Lung (tissue), 11 donors: ENCODE measurements at regions not wholly inside any gene's neighbourhood (a gene's known extent, or its start where the extent isn't known, plus 50 kb on each side); places are given as distances from the start of the nearest gene placed in this dataset.

Source experiments
- ATAC-seq: fragments of 200-7000 bp; cut with Tn5 transposase; one replicate; pipeline ENCODE4 v1.9.1; 2020; ENCODE audit warnings: moderate number of reproducible peaks; ENCODE audit not compliant: insufficient read depth, low FRiP score
- DNase-seq, 3 donors: peaks; one replicate each; pipeline ENCODE4 v3.0.0-alpha.2; 2013 to 2017
- H3K27ac ChIP-seq, 2 donors: one replicate each; pipeline ENCODE4 v1.5.1; 2013; ENCODE audit warnings: mild to moderate bottlenecking in 2 of 2, moderate library complexity in 2 of 2, control low read depth in 1 of 2, inconsistent platforms in 1 of 2, low read depth in 1 of 2, low read length in 1 of 2
- H3K27me3 ChIP-seq, 3 donors: one replicate each; pipeline ENCODE4 v1.5.1; 2013; ENCODE audit warnings: low read length in 2 of 3; ENCODE audit not compliant: control insufficient read depth in 3 of 3, insufficient read depth in 3 of 3
- H3K36me3 ChIP-seq, 4 donors: one replicate each; pipeline ENCODE4 v1.5.1; 2013; ENCODE audit warnings: low read length in 4 of 4, mild to moderate bottlenecking in 1 of 4, moderate library complexity in 1 of 4; ENCODE audit not compliant: control insufficient read depth in 4 of 4, insufficient read depth in 4 of 4
- H3K4me1 ChIP-seq, 5 donors: one replicate each; pipeline ENCODE4 v1.5.1; 2013; ENCODE audit warnings: low read length in 5 of 5, mild to moderate bottlenecking in 2 of 5, moderate library complexity in 1 of 5; ENCODE audit not compliant: control insufficient read depth in 5 of 5, insufficient read depth in 5 of 5
- H3K4me3 ChIP-seq: one replicate; pipeline ENCODE4 v1.5.1; 2013; ENCODE audit warnings: mild to moderate bottlenecking, control low read depth, moderate library complexity
- H3K9ac ChIP-seq, 2 donors: one replicate each; pipeline ENCODE4 v1.5.1; 2013; ENCODE audit warnings: low read length in 2 of 2, control low read depth in 1 of 2; ENCODE audit not compliant: insufficient read depth in 1 of 2
- H3K9me3 ChIP-seq, 4 donors: one replicate each; pipeline ENCODE4 v1.5.1; 2013; ENCODE audit warnings: low read length in 3 of 4, mild to moderate bottlenecking in 1 of 4, moderate library complexity in 1 of 4; ENCODE audit not compliant: control insufficient read depth in 4 of 4, insufficient read depth in 3 of 4
- CTCF ChIP-seq: IDR thresholded peaks from 2 replicates; pipeline ENCODE4 v1.5.1; 2012; ENCODE audit warnings: mild to moderate bottlenecking; ENCODE audit errors: control extremely low read depth, extremely low read depth
- WGBS, 2 donors: extraction: QIAGEN DNeasy Blood & Tissue Kit; methylation state at CpG; one replicate each; pipeline ENCODE4 v1.1.7; 2013; 5-methylcytosine and 5-hydroxymethylcytosine counted together
- donor health status: control.
- donor health status: control.
- donor health status: Bipolar disorder and iron deficiency.
- donor health status: healthy.
- donor health status: DM: yes; HTN: yes; CAD: no.

GRCh38 chr20:52313341-52313963 lies 121.9 kb upstream of the ZFP64 start:
- Histone ChIP-seq H3K36me3 (no peaks in the 10 kb centered on the region), H3K4me3 (no peak overlapping the region), H3K9me3 (peaks cover 0 to 3% (median 0%) of the 10 kb centered on the region in 4 donors), H3K9ac (no peak overlapping the region), H3K4me1 (peaks cover 0 to 16% (median 0%) of the 10 kb centered on the region in 5 donors), H3K27ac (no peak overlapping the region), H3K27me3 (no peaks in the 10 kb centered on the region)
- no peak for ATAC-seq
- no peak for TF ChIP-seq CTCF
- DNase-seq = peak; percentile 57 to 89 (median 84)
- 20 to 29% methylated on average over 16 of the region's 16 CpGs for WGBS, 2 donors

GRCh38 chr20:52312132-52312729 lies 120.7 kb upstream of the ZFP64 start:
- H3K9ac ChIP-seq = no peak overlapping the region
- H3K36me3 ChIP-seq = no peaks in the 10 kb centered on the region
- peak; percentile 67 to 90 (median 88) for DNase-seq
- no peak overlapping the region for H3K4me3 ChIP-seq
- H3K9me3 ChIP-seq = peaks cover 0 to 3% (median 0%) of the 10 kb centered on the region in 4 donors
- no peaks in the 10 kb centered on the region for H3K27me3 ChIP-seq
- H3K27ac ChIP-seq = no peak overlapping the region
- ATAC-seq = peak; percentile 53
- peaks cover 0 to 16% (median 0%) of the 10 kb centered on the region in 5 donors for H3K4me1 ChIP-seq
- 56 to 66% methylated on average over 2 of the region's 2 CpGs for WGBS, 2 donors
- TF ChIP-seq CTCF = peak; percentile 28

DNA sequence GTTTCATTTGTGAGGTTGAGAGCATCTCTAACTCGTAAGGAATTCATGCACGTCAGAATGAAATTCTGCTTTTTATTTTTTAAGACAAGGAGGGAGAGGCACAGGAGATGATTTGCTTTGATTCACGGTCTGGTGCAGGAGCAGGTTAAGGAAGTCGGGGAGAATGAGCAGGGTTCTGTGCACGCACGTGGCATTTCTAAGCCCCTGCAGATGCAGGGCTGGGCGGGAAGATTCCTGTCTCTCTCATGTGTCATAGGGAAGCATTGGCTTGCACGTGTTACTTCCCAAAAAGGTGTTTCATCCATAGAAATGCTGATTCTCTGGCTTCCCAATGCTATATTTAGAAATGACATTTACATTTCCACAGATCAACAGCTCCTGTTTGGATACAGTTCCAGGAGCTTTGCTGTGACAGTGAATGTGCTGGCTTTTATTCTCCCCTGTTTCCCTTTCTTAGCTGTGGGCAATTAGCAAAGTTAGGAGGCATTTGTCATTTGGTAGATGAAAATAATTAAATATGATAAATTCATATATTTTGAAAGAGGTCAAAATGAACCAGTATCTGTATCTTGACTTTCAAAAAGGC lies 119.7 kb upstream of the ZFP64 start:
- Histone ChIP-seq H3K9me3 (no peaks in the 10 kb centered on the region), H3K9ac (no peak overlapping the region), H3K4me3 (no peak overlapping the region), H3K36me3 (no peaks in the 10 kb centered on the region), H3K27ac (no peak overlapping the region), H3K4me1 (peaks cover 0 to 16% (median 0%) of the 10 kb centered on the region in 5 donors), H3K27me3 (no peaks in the 10 kb centered on the region)
- DNase-seq = no peak
- no peak for TF ChIP-seq CTCF
- ATAC-seq = no peak
- WGBS, 2 donors = 74 to 79% methylated on average over 8 of the region's 8 CpGs
